ENCODE measurements at regions not wholly inside any gene's neighbourhood (a gene's known extent, or its start where the extent isn't known, plus 50 kb on each side); places are given as distances from the start of the nearest gene placed in this dataset.

GRCh38 chr3:182305881-182306665 is 487.2 kb upstream of the ATP11B start:
- peaks cover 0 to 2% (median 0%) of the 10 kb centered on the region in 4 donors for H3K9me3 ChIP-seq (ENCODE audit: control insufficient read depth in 4 of 4, insufficient read depth in 3 of 4, low read length in 3 of 4)
- H3K4me3 ChIP-seq, result no peak overlapping the region
- no peak overlapping the region for H3K27ac ChIP-seq (ENCODE audit: low read depth in 1 of 2, low read length in 1 of 2)
- no peaks in the 10 kb centered on the region for H3K4me1 ChIP-seq (ENCODE audit: control insufficient read depth in 5 of 5, insufficient read depth in 5 of 5, low read length in 5 of 5)
- H3K36me3 ChIP-seq (ENCODE audit: control insufficient read depth in 4 of 4, insufficient read depth in 4 of 4, low read length in 4 of 4), result no peaks in the 10 kb centered on the region
- H3K27me3 ChIP-seq (ENCODE audit: control insufficient read depth in 3 of 3, insufficient read depth in 3 of 3, low read length in 2 of 3), result no peaks in the 10 kb centered on the region
- ATAC-seq (ENCODE audit: insufficient read depth, low FRiP score) (no peak), DNase-seq (no peak)
- H3K9ac ChIP-seq (ENCODE audit: insufficient read depth in 1 of 2, low read length in 2 of 2), result no peak overlapping the region
- TF ChIP-seq CTCF (IDR thresholded peaks at IDR 0.05; ENCODE audit: control extremely low read depth, extremely low read depth), result no peak
- WGBS, 2 donors, result 82 to 84% methylated on average over 6 of the region's 6 CpGs

- ATAC-seq (ENCODE audit: insufficient read depth, low FRiP score), result no peak
- 67 to 91% methylated on average over 1 of the region's 1 CpG for WGBS, 2 donors
Observed at GRCh38 chr3:182308328-182308727, 485.0 kb upstream of the ATP11B start.

GRCh38 chr3:182309120-182309519 is 484.2 kb upstream of the ATP11B start:
- WGBS, 2 donors, result 15 to 19% methylated on average over 2 of the region's 2 CpGs
- no peak for ATAC-seq (ENCODE audit: insufficient read depth, low FRiP score)
- no peaks in the 10 kb centered on the region for H3K4me1 ChIP-seq (ENCODE audit: control insufficient read depth in 5 of 5, insufficient read depth in 5 of 5, low read length in 5 of 5)

More at GRCh38 chr3:182308328-182308727, 485.0 kb upstream of the ATP11B start:
- TF ChIP-seq CTCF (IDR thresholded peaks at IDR 0.05; ENCODE audit: control extremely low read depth, extremely low read depth), result no peak
- H3K36me3 ChIP-seq (ENCODE audit: control insufficient read depth in 4 of 4, insufficient read depth in 4 of 4, low read length in 4 of 4), result no peaks in the 10 kb centered on the region
- H3K9me3 ChIP-seq (ENCODE audit: control insufficient read depth in 4 of 4, insufficient read depth in 3 of 4, low read length in 3 of 4), result peaks cover 0 to 2% (median 0%) of the 10 kb centered on the region in 4 donors
- DNase-seq, result no peak
- no peak overlapping the region for H3K4me3 ChIP-seq
- H3K4me1 ChIP-seq (ENCODE audit: control insufficient read depth in 5 of 5, insufficient read depth in 5 of 5, low read length in 5 of 5), result no peaks in the 10 kb centered on the region
- H3K27ac ChIP-seq (ENCODE audit: low read depth in 1 of 2, low read length in 1 of 2), result no peak overlapping the region
- no peak overlapping the region for H3K9ac ChIP-seq (ENCODE audit: insufficient read depth in 1 of 2, low read length in 2 of 2)
- H3K27me3 ChIP-seq (ENCODE audit: control insufficient read depth in 3 of 3, insufficient read depth in 3 of 3, low read length in 2 of 3), result no peaks in the 10 kb centered on the region

More at GRCh38 chr3:182309120-182309519, 484.2 kb upstream of the ATP11B start:
- Histone ChIP-seq H3K27me3 (ENCODE audit: control insufficient read depth in 3 of 3, insufficient read depth in 3 of 3, low read length in 2 of 3) (no peaks in the 10 kb centered on the region), H3K36me3 (ENCODE audit: control insufficient read depth in 4 of 4, insufficient read depth in 4 of 4, low read length in 4 of 4) (no peaks in the 10 kb centered on the region), H3K9ac (ENCODE audit: insufficient read depth in 1 of 2, low read length in 2 of 2) (no peak overlapping the region), H3K27ac (ENCODE audit: low read depth in 1 of 2, low read length in 1 of 2) (no peak overlapping the region), H3K4me3 (no peak overlapping the region), H3K9me3 (ENCODE audit: control insufficient read depth in 4 of 4, insufficient read depth in 3 of 4, low read length in 3 of 4) (no peaks in the 10 kb centered on the region)
- TF ChIP-seq CTCF (IDR thresholded peaks at IDR 0.05; ENCODE audit: control extremely low read depth, extremely low read depth), result no peak
- DNase-seq, result no peak
